ENCODE measurements at regions not wholly inside any gene's neighbourhood (a gene's known extent, or its start where the extent isn't known, plus 50 kb on each side); places are given as distances from the start of the nearest gene placed in this dataset.
A peak's percentile ranks its signal among the peaks of the same experiment; 100 is the strongest.
"Not testable (repeated sequence)": the region's sequence is repeated elsewhere in the genome, so short reads cannot be mapped to it uniquely, and the experiment has no call there.

DNA sequence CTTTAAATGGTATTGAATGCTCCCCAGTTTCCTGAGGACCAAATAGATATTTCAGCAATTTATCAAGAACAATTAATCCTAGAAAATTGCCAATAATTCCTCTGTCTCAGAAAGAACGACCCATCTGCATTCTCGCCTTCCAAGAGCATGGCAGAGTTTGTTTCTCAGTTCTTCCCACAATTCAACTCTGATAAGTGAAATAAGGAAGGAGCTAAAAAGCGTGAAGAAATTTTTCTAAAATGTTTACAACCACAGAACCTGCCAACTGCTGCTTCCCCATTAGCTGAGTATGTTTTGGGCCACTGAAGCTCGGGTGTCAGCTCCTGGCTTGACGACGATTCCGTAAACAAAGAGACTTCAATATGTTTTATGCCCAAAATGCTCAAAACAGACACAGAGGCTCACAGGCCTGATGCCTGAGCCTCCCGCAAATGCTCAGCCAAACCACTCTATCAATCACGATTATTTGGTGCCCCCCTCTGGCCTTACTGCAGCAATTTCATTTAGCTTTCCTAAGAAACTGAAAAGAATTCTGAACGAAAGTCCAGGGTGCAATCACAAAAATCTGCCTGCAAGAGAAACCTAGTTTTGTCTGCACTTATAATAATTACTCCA is 259.2 kb upstream of the CCDC54 start:
- peak; percentile 26 for DNase-seq

DNA sequence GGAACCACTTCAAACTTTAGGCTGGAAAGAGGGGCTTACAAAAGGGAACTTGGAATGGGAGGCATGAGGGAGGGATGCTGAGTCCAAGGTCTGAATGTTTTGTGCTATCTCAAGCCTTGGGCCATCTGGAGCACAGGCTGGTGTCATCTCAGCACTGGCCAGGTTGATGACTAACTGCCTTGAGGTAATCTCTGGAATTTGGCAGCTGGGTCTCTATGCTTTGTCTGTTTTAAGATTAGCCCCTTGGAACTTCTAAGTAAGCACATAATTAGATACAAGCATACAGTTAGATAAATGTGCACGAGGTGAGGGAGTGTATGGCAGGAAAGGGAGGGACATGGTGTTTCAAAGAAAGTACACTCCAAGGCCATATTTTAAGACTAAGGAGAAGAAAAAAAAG is 252.4 kb upstream of the CCDC54 start:
- DNase-seq, result no peak

DNA sequence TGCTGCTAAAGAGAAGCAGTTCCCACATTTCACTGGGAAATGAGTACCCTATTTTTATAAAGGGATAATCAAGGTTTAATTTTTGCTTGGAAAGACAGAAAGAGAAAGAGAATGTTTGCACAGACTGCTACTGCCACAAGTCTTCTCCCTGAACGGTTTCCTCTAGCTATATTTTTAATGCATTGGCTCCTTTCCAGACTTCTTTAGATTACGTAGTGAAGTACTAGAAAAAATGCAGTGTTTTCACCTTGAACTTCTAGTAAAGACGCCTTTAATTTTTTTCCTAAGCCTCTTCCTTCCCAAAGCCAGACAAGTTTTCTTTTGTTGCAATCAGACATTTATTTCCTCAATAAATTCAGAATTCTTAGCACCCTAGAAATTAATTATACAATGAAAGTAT is 248.3 kb upstream of the CCDC54 start:
- no peak for DNase-seq

DNA sequence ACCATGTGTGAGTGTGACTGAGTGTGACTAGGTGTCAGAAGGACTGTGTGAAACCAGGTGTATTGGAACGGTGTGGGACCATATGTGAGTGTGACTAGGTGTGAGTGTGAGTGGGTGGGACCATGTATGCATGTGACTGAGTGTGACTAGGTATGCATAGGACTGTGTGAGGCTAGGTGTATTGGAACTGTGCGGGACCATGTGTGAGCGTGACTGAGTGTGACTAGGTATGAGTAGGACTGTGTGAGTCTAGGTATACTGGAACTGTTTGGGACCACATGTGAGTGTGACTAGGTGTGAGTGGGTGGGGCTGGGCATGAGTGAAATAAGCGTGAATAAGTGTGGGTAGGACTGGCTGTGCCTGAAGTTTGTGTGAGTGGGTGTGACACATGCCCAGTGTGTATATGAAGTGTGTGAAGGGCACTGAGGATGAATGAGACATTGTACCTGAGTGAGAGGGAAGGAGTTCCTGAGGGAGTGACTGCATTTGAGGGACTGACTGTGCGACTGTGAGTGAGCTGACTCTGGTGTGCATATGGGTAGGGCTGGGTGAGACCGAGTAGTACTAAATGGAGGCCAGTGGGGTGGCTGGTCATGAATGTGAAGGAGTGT is 247.0 kb upstream of the CCDC54 start:
- DNase-seq, result no peak

GRCh38 chr3:107132674-107133073 is 244.6 kb upstream of the CCDC54 start:
- DNase-seq, result no peak

GRCh38 chr3:107133891-107134290 is 243.3 kb upstream of the CCDC54 start:
- DNase-seq, result no peak

GRCh38 chr3:107142171-107142570 is 235.1 kb upstream of the CCDC54 start:
- DNase-seq, result no peak

DNA sequence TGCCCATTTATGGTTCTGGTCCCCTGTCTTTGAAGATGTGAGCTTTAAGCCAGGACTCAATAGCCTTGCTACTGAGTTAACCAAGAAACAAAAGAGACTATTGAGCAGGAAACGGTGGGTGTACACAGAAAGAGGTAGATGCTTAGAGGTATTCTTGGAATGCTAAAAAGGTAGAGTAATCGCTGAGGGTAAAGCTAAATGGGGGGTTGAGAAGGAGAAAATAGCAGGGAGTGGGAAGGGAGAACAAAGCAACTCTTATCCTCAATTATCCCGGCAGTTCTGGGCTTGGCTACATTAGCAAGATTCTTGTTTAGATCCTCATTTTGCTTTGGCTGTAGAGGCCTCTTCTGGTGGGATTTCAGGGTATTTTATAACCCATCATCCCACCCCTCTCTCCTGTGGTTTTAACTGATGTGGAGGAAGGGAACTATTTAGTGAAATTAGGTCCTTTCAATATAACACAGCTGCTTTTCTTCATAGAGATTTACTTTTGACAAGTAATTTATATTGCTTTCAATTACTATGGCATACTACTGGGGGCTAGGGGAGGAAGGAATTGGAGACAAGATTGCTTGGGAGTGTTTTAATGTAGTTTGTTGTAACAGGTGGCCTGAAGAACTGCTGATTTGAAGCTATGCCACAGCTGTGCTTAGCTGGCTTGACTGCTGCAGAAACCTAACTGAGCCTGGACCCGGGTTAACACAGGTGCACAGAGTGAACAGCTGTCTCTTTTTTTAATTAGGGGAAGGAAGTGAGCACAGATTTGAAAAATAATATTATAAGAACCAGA is 234.3 kb upstream of the CCDC54 start:
- no peak for DNase-seq

- DNase-seq, result no peak
Measured at GRCh38 chr3:107150675-107151074, 226.6 kb upstream of the CCDC54 start.

- DNase-seq, result no peak
Measured at GRCh38 chr3:107153981-107154380, 223.3 kb upstream of the CCDC54 start.

GRCh38 chr3:107172411-107172810 is 204.8 kb upstream of the CCDC54 start:
- no peak for DNase-seq

GRCh38 chr3:107184375-107184774 is 192.9 kb upstream of the CCDC54 start:
- no peak for DNase-seq

DNA sequence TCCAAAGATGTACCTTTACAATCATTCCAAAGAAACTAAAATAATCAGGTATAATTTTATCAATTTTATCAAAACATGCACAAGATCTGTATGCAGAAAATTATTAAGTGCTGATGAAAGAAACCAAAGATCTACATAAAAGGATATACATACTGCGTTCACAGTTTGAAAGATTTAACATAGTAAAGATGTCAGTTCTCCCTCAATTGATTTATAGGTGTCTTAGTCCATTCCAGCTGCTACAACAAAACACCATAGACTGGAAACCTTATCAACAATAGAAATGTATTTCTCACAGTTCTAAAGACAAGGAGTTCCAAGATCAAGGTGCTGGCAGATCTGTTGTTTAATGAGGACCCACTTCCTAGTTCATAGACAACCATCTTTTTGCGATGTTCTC is 189.0 kb upstream of the CCDC54 start:
- no peak for DNase-seq

DNA sequence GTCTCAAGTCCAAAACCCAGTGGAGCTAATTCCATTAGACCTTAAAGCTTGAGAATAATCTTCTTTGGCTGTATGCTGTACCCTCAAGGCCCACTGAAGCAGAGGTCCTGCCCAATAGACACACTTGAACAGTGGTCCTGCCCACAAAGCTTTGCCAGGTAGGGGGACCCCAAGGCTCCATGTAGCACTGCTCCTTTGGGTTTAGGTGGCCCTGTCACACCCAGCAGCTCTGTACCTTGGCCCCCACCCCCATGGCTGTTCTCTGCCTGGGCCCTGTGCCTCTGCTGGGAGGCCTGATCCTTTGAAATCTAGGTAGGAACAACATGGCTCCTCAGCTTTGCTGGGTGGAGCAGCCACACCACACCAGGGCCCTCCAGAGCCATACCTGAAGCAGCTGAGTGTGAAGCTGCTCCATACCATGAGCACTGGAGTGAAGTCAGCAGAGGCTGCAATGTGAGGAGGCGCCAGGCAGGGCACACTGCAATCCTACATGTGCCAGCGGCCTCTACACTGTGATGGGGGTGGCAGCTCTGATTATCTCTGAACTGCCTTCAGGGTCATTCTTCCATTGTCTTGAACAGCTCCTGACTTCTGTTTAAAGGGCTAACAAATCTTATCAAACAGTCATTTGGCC is 188.0 kb upstream of the CCDC54 start:
- DNase-seq, result no peak

DNA sequence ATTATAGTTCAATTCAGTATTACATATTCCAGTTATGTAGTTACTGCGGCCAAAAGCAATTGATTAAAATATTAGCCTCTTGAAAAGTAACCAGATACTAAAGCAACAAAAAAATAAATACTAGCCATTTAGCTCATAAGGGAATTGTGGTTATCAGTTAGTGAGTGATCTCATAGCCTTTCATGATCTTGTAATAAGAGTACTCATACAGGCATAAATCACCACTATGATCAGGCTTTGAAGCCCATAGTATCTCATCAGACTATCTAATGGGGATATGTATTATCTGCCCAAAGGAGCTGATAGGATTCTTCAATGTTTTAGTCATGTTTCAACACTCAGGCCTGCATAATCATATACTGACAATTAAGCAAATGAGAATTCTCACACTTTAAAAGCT is 184.1 kb upstream of the CCDC54 start:
- no peak for DNase-seq

- no peak for DNase-seq
Measured at GRCh38 chr3:107198581-107199181, 178.6 kb upstream of the CCDC54 start.

GRCh38 chr3:107201146-107201545 is 176.1 kb upstream of the CCDC54 start:
- DNase-seq, result no peak

- not testable (repeated sequence) for DNase-seq
Measured at GRCh38 chr3:107202885-107203284, 174.4 kb upstream of the CCDC54 start.

DNA sequence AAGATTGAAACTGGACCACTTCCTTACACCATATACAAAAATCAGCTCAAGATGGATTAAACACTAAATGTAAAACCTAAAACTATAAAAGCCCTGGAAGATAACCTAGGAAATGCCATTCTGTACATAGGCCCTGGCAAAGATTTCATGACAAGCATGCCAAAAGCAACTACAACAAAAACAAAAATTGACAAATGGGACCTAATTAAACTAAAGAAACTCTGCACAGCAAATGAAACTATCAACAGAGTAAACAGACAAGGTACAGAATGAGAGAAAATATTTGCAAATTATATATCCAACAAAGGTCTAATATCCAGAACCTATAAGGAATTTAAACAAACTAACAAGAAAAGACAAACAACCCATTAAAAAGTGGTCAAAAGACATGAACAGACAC is 173.1 kb upstream of the CCDC54 start:
- no peak for DNase-seq

DNA sequence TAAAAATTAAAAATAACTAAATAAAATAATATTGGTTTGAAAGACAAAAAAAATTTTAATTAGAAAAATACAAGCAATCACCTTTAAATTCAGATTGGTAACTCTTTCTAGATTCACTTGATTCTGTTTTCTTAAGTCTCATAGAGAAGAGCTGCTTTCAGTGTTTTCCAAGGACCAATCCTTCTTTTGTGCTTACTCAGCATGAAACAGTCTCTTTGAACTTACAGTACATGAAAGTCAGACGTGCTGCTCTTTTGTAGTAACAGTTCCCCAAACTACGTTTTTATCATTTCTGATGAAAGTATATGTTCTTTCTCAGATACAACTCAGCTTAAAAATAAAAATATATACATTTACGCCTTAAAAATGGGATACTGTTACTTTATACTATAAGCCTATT is 171.9 kb upstream of the CCDC54 start:
- no peak for DNase-seq

DNA sequence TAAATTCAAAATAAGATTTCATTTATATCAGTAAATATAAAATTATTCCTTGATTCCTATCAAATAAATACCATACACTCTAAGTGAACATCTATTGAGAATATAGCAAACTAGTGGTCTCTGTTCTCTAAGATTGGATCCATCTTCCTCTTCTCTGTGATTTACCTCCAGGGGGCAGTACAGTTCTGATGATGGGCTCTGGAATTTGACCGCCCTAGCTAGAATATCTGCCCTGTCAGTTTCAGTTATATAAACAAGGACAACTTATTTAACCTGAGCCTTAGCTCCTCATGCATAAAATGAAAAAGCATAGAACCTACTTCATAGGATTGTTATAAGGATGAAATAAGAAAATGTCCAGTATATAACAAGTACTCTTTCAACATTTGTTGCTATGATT is 171.1 kb upstream of the CCDC54 start:
- peak; percentile 4 for DNase-seq

DNA sequence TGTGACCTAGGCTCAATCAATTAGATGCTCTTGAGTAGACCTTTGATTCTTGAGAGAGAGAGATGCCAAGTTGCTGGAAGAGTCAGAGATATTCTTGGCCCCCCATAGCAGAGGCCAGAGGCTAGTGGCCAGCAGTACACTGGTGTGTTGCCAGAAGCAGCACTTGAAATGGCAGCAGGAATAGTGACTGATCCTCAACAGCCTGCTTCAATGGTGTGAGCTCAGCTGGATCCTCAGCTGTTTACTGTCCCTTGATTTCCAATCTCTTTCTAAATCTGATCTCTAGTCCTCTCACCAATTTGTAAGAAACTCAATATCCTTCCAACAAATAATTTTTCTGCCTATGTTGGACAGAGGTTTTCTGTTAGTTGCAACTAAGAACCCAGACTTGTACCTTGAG is 170.3 kb upstream of the CCDC54 start:
- DNase-seq, result no peak

GRCh38 chr3:107208100-107208499 is 169.1 kb upstream of the CCDC54 start:
- DNase-seq, result no peak

DNA sequence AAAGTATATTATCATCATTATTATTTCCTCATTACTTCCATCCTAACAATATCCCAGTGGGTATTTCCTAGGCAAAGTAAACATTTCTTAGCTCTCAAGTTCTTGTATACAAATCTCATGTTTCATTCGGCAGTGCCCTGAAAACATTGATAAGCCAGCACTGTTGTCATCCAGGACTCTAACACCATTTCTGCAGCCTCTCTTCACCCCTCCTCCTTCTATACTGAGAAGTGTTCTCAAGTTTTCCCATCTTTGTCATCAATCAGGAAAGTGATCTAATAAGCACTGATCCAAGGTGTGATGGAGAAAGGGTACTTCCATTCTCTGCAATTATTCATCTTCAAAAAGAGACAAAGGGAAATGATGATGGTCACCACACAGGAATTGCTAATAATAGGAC is 168.4 kb upstream of the CCDC54 start:
- DNase-seq, result no peak

Measured in MV-4-11 (cell line).